ENCODE measurements at regions not wholly inside any gene's neighbourhood (a gene's known extent, or its start where the extent isn't known, plus 50 kb on each side); places are given as distances from the start of the nearest gene placed in this dataset.

- TF ChIP-seq CTCF (IDR thresholded peaks at IDR 0.05) = no peak
- no peak for TF ChIP-seq EP300 (IDR thresholded peaks at IDR 0.05; ENCODE audit: low read depth)
Measured at GRCh38 chr2:59428940-59429339, 1124.5 kb downstream of the BCL11A start.

Measured in transverse colon (tissue), 3 donors.